Neural cell (in vitro differentiated cells): ENCODE measurements at regions not wholly inside any gene's neighbourhood (a gene's known extent, or its start where the extent isn't known, plus 50 kb on each side); places are given as distances from the start of the nearest gene placed in this dataset.

Source experiments
- EP300 ChIP-seq: fragments of 450-650 bp; conservative IDR thresholded peaks from 2 replicates; pipeline ENCODE4 v1.6.1; 2014; ENCODE audit warnings: antibody characterized with exemption, mild to moderate bottlenecking, moderate library complexity; ENCODE audit not compliant: poor library complexity, severe bottlenecking
- POLR2AphosphoS5 ChIP-seq: IDR thresholded peaks from 2 replicates; pipeline ENCODE4 v1.6.1; 2012
- TAF1 ChIP-seq: IDR thresholded peaks from 2 replicates; pipeline ENCODE4 v1.6.1; 2012; ENCODE audit warnings: low read depth
- TF ChIP-seq, protein P1 (sequence below): fragments of 450-650 bp; IDR thresholded peaks from 2 replicates; pipeline ENCODE4 v1.5.1; 2014; ENCODE audit warnings: antibody characterized with exemption, mild to moderate bottlenecking, moderate library complexity; ENCODE audit not compliant: poor library complexity, severe bottlenecking

DNA sequence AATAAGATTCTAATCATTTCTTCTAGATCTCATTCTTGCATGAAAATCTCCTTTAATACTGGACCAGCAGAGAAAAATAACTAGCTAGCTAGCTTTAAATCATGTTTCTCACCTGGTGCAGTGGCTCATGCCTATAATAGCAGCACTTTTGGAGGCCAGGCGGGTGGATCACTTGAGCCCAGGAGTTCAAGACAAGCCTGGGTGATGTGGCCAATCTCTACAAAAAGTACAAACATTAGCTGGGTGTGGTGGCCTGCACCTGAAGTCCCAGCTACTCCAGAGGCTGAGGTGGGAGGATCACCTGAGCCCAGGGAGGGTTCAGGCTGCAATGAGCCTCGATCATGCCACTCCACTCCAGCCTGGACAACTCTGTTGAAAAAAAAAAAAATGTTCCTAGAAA lies 99.2 kb downstream of the BAMBI start:
- TF ChIP-seq, protein P1, sequence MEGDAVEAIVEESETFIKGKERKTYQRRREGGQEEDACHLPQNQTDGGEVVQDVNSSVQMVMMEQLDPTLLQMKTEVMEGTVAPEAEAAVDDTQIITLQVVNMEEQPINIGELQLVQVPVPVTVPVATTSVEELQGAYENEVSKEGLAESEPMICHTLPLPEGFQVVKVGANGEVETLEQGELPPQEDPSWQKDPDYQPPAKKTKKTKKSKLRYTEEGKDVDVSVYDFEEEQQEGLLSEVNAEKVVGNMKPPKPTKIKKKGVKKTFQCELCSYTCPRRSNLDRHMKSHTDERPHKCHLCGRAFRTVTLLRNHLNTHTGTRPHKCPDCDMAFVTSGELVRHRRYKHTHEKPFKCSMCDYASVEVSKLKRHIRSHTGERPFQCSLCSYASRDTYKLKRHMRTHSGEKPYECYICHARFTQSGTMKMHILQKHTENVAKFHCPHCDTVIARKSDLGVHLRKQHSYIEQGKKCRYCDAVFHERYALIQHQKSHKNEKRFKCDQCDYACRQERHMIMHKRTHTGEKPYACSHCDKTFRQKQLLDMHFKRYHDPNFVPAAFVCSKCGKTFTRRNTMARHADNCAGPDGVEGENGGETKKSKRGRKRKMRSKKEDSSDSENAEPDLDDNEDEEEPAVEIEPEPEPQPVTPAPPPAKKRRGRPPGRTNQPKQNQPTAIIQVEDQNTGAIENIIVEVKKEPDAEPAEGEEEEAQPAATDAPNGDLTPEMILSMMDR = no peak
- no peak for TF ChIP-seq POLR2AphosphoS5
- no peak for TF ChIP-seq EP300
- no peak for TF ChIP-seq TAF1
